GM18507 (cell line): ENCODE measurements at regions not wholly inside any gene's neighbourhood (a gene's known extent, or its start where the extent isn't known, plus 50 kb on each side); places are given as distances from the start of the nearest gene placed in this dataset.

Source experiments
- DNase-seq: peaks from one replicate; pipeline ENCODE4 v3.0.0; 2011; ENCODE audit warnings: low read depth; ENCODE audit not compliant: insufficient read length; ENCODE audit errors: extremely low spot score
- FAIRE-seq: peaks from 2 replicates; lab custom pipeline; 2011; peaks lifted over from hg19 to GRCh38; lab: Jason Lieb, UNC

DNA sequence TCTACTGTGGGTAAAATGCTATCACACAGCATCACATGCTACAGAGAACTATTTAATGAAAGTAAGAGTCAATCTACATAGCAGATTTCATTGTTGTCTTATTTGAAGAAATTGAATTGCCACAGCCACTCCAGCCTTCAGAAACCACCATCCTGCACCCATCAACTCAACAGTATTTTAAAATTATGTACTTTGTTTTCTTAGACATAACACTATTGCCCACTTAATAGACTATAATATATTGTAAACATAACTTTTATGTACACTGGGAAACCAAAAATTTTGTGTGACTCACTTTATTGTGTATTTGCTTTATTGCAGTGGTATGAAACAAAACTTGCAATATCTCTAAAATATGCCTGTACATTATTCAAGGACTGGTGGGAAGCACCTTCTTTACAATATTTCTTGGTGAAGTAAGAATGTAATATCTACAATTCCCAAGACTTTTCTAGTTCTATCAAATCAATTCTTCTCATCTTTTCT, 133.0 kb downstream of the DUSP10 start:
- FAIRE-seq (peak; percentile 49), DNase-seq (no peak)

DNA sequence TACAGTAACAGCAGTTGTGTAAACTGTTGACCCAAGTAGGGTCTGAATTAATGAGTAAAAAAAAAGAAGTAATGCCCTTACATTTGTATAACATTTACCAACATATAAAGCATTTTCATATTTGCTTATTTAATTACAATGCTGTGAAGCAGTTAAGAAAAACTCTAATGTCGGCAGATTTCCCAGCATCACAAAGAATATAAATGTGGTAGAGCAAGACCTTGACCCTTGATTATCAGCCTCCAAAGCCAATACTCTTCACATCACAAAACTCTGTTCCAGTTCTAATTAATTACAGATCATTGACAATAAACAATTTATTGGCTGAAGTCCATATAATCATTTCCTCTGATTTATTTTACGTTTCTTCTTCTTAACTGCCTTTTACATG, 130.2 kb downstream of the DUSP10 start:
- FAIRE-seq (no peak), DNase-seq (no peak)

GRCh38 chr1:221612047-221612777, 129.7 kb downstream of the DUSP10 start:
- FAIRE-seq (no peak), DNase-seq (no peak)

DNA sequence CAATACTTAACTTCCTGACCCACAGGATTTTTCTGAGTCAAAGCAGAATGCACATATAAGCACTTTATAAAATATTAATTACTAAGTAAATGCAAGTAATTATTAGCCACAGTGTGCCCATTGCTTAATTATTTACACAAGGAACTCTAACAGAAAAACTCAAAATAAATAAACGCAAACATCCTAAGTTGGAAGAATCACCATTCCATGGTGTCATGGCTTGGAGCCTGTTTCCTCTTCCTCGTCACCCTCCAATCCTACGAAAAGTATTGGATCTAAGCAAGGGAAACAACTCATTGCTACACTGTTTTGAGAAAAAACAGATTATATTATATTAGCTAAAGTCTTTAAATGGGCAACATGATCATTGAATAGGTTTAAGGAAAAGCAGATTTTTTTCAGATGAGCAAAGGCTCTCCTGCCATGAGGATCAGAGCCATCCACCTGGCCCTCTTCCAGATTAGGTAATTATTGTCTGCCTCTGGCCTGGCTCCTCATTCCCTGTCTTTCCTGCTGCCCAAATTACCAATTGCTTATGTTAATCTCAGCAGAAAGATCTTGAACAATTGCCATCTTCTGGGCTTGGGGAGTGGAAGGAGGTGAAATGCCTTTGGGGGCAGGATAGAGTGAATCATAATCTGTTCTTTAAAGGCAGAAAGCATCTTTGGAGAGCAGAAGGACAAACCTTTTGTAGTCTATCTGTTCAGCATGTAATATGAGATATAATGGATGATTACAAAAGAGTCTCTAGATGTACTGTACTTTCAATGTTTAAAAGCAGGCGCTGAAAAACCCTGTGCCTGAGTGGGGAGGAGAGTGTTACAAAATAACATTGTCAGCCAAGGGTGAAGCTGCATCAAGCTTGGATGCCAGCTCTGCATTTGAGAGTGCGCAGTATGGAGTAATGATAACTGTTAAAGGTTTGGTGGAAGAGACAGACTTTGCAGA, 121.2 kb downstream of the DUSP10 start:
- no peak for FAIRE-seq
- no peak for DNase-seq

GRCh38 chr1:221621683-221622082, 120.2 kb downstream of the DUSP10 start:
- DNase-seq (no peak), FAIRE-seq (no peak)

GRCh38 chr1:221622389-221622788, 119.5 kb downstream of the DUSP10 start:
- DNase-seq: no peak
- no peak for FAIRE-seq

DNA sequence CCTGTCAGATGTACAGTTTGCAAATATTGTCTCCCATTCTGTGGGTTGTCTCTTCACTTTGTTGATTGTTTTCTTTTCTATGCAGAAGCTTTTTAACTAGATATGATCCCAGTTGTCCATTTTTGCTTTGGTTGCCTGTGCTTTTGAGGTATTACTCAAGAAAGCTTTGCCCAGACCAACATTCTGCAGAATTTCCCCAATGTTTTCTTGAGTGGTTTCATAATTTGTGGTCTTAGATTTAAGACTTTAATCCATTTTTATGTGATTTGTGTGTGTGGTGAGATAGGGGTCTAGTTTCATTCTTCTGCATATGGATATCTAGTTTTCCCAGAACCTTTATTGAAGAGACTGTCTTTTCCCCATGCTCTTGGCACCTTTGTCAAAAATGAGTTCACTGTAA, 116.9 kb downstream of the DUSP10 start:
- FAIRE-seq (no peak), DNase-seq (no peak)

DNA sequence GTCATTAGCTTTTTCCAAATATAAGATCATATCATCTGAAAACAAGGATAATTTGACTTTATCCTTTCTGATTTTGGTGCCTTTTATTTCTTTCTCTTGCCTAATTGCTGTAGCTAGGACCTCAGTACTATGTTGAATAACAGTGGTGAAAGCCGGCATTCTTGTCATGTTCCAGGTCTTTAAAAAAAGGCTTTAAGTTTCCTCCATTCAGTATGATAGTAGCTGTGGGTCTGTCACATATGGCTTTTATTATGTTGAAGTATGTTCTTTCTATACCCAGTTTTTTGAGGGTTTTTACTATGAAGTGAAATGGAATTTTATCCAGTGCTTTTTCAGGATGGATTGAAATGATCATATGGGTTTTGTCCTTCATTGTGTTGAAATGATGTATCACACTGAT, 115.8 kb downstream of the DUSP10 start:
- FAIRE-seq: no peak
- no peak for DNase-seq

DNA sequence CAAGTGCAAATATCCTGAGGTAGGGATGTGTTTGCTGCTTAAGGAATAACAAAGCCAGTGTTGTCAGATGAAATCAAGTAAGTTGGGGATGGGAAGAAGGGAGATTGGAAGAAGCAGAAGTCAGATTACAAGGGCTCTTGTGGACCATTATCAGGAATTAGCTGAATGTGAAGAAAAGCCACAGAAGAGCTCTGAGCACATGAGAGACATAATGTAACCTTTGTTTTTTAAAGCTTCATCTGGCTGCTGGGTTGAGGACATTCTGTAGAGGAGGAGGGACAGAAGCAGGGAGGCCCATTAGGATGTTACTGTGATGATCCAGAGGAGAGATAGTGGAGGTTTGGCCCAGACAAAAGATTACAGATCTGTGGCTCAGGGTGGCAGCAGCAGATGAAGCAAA, 111.7 kb downstream of the DUSP10 start:
- no peak for FAIRE-seq
- DNase-seq: no peak

GRCh38 chr1:221631556-221631955, 110.3 kb downstream of the DUSP10 start:
- FAIRE-seq (no peak), DNase-seq (no peak)

GRCh38 chr1:221632072-221632471, 109.8 kb downstream of the DUSP10 start:
- FAIRE-seq: no peak

DNA sequence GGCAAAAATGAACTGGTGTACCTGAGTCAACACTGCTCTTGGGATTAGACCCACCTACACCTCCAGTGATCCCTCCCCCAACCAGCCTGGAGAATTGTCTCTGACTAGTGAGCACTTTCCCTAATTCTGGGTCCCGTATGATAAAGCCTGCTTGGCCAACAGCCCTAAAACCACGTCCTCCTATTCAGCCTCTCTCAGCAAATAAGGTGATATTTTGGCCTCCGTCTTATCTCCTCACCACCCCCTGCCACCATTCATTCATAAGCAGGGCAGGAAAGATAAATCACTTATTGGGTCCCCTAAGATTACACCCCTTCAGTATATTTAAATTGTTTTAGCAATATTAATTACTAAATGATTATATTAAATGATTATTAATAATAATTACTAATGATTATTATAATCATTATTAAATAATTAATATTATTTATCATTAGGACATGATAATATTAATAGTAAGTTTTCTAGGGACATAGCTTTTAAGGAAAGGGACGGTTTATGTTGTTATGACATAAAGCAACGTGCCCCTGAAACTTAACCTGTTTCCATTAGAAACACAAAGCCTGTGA, 108.0 kb downstream of the DUSP10 start:
- DNase-seq (no peak), FAIRE-seq (no peak)

More at GRCh38 chr1:221632072-221632471, 109.8 kb downstream of the DUSP10 start:
- DNase-seq: no peak

DNA sequence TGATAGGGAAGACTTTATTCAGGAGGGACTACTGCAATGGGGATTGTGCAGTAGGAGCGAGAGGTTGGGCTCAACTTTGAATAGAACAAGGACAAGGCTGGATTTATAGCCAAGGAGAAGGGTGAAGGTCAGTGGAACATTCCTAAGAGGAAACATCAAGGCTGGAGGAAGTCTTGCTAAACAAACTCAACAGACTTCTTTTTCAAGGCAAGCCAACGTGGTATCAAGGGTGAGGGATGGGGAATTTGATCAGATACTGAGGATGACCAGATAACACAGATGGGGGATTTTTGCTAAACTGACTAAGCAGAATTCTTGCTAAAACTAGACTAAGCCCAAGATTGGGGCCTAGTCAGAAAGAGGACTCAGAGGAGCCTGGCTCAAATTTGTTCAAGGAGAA, 107.3 kb downstream of the DUSP10 start:
- FAIRE-seq: no peak
- DNase-seq: no peak

DNA sequence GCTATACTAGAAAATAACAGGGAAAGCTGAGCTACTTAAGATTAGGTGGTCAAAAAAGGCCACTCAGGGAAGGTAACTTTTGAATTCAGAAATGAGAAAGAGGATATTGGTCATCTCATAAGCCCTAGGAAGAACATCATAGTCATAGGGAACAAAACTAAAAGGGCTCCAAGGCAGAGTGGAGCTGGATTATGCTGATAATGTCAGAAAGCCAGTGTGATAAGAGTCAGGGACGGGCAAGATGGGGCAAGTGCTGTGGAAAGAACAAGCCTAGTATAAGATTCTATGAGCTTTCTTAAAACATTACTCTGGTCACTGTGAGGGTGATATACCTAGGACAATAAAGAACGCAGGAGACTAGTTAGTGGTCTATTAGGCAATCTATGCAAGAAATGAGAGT, 106.6 kb downstream of the DUSP10 start:
- DNase-seq (no peak), FAIRE-seq (no peak)

DNA sequence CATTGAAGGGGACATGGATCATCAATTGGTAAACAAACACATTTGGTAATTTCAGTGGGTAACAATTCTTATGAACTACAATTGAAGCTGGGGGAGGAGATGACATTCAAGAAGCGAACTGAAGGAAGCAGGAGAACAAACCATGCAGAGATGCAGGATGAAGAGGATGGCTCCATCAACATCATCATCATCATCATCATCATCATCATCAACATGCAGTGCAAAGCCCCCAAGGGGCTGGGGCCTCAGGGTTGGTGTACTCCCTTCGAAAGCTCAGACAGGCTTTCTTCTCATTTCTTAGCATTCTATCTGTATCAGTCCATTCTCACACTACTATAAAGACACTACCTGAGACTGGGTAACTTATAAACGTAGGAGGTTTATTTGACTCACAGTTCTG, 105.8 kb downstream of the DUSP10 start:
- no peak for DNase-seq
- FAIRE-seq: no peak

DNA sequence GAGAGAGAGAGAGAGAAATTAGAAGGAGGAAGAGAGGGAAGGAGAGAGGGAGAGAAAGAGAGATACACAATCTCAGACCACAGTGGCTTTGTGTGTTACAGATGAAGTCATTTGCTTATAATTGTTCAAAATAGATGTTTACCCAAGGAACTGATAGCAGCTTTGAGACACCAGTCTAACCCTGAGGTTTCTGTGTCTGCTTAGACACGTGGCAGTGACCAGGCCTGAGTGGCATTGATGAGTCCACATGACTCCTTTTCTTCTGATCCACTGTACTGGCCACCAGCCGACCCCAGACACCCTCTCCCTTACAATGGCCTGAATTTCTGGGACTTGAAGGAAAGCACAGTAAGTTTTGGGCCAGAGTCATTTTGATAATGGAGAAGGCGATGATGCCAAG, 104.9 kb downstream of the DUSP10 start:
- no peak for FAIRE-seq

DNA sequence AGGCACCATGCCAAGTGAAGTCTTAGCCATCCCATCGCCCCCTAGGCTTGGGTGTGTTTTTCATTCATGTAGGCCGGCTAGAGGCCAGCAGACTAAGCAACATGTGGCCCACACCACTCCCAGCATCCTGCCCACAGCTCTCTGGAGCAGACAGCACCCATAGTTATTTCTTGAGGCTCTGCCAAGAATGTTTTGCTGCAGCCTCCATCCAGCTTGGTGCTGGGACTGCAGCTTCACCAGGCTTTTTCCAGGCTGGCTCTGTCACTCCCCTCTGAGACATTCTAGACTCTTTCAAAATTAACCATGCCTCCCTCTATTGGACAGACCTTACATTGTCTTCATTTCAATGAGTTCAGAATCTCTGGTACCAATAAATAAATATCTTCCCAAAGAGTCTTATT, 104.2 kb downstream of the DUSP10 start:
- FAIRE-seq (no peak), DNase-seq (no peak)

More for the DNA sequence above, 104.9 kb downstream of the DUSP10 start:
- no peak for DNase-seq

DNA sequence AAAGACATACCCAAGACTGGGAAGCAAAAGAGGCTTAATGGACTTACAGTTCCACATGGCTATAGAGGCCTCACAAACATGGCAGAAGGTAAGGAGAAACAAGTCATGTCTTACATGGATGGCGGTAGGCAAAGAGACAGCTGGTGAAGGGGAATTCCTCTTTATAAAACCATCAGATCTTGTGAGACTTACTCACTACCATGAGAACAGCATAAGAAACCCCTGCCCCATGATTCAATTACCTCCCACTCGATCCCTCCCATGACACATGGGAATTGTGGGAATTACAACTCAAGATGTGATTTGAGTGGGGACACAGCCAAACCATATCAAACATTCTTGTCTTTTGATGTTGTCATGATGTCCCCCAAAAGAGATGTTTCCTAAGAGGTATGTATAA, 103.3 kb downstream of the DUSP10 start:
- no peak for DNase-seq
- FAIRE-seq: no peak

GRCh38 chr1:221641811-221642210, 100.1 kb downstream of the DUSP10 start:
- no peak for FAIRE-seq
- no peak for DNase-seq

- no peak for DNase-seq
- FAIRE-seq: peak; percentile 69
Observed at GRCh38 chr1:221643404-221644144, 98.3 kb downstream of the DUSP10 start.
